Head of caudate nucleus (tissue), 42 donors: ENCODE measurements at regions not wholly inside any gene's neighbourhood (a gene's known extent, or its start where the extent isn't known, plus 50 kb on each side); places are given as distances from the start of the nearest gene placed in this dataset.

Experiments
- DNase-seq, 42 donors: peaks; one replicate each; pipeline versions ENCODE4 v3.0.0 to v3.0.0-alpha.2; 2020 to 2021; ENCODE audit warnings: mixed read lengths in 7 of 42
- intact Hi-C: fragments of 100-400 bp; cut with DNase I; formaldehyde crosslinking; loops from one replicate; pipeline ENCODE4 v1.15.0; 2022

- peak in 1 of 42 donors; percentile 38 for DNase-seq
Measured at GRCh38 chr12:30874455-30875321, 51.9 kb upstream of the TSPAN11 start.

GRCh38 chr12:30870491-30871265, 55.9 kb upstream of the TSPAN11 start:
- intact Hi-C loops, result no loop called here
- DNase-seq, result peak in 7 of 42 donors; percentile 20 to 69 (median 48)

More at GRCh38 chr12:30874455-30875321, 51.9 kb upstream of the TSPAN11 start:
- intact Hi-C loops, result no loop called here

GRCh38 chr12:30867415-30867814, 59.1 kb upstream of the TSPAN11 start:
- intact Hi-C loops, result no loop called here
- no peak for DNase-seq

GRCh38 chr12:30866256-30866655, 60.3 kb upstream of the TSPAN11 start:
- no peak for DNase-seq
- intact Hi-C loops, result no loop called here

- DNase-seq, result peak in 1 of 42 donors; percentile 12
- intact Hi-C loops, result no loop called here
Measured at GRCh38 chr12:30863839-30864238, 62.7 kb upstream of the TSPAN11 start.

- intact Hi-C loops, result no loop called here
- peak in 1 of 42 donors; percentile 12 for DNase-seq
Measured at GRCh38 chr12:30862486-30862885, 64.1 kb upstream of the TSPAN11 start.

GRCh38 chr12:30859226-30859625, 67.3 kb upstream of the TSPAN11 start:
- intact Hi-C loops, result no loop called here
- DNase-seq, result no peak

- intact Hi-C loops, result no loop called here
- no peak for DNase-seq
Measured at GRCh38 chr12:30858471-30858870, 68.1 kb upstream of the TSPAN11 start.

- intact Hi-C loops, result loop anchor here (5.0 kb wide), 1 partner anchor 134 kb away; no protein-coding TSS in a partner anchor
Measured at GRCh38 chr12:30853561-30854133, 72.9 kb upstream of the TSPAN11 start.

GRCh38 chr12:30850684-30851083, 75.9 kb upstream of the TSPAN11 start:
- DNase-seq, result no peak
- intact Hi-C loops, result loop anchor here (5.0 kb wide), 1 partner anchor 137 kb away; no protein-coding TSS in a partner anchor

More at GRCh38 chr12:30853561-30854133, 72.9 kb upstream of the TSPAN11 start:
- DNase-seq, result no peak

GRCh38 chr12:30847259-30847658, 79.3 kb upstream of the TSPAN11 start:
- intact Hi-C loops, result loop anchor here (10.0 kb wide), 1 partner anchor 428 kb away; no protein-coding TSS in a partner anchor
- peak in 3 of 42 donors; percentile 11 to 23 (median 12) for DNase-seq

GRCh38 chr12:30846776-30847175, 79.8 kb upstream of the TSPAN11 start:
- DNase-seq, result no peak
- intact Hi-C loops, result loop anchor here (10.0 kb wide), 1 partner anchor 428 kb away; no protein-coding TSS in a partner anchor

GRCh38 chr12:30845676-30846075, 80.9 kb upstream of the TSPAN11 start:
- intact Hi-C loops, result loop anchor here (10.0 kb wide), 1 partner anchor 429 kb away; no protein-coding TSS in a partner anchor
- DNase-seq, result no peak

- intact Hi-C loops, result loop anchor here (10.0 kb wide), 1 partner anchor 432 kb away; no protein-coding TSS in a partner anchor
Measured at GRCh38 chr12:30843211-30843610, 83.3 kb upstream of the TSPAN11 start.

GRCh38 chr12:30840715-30841114, 85.8 kb upstream of the TSPAN11 start:
- no peak for DNase-seq
- intact Hi-C loops, result loop anchor here (10.0 kb wide), 1 partner anchor 434 kb away; no protein-coding TSS in a partner anchor

More at GRCh38 chr12:30843211-30843610, 83.3 kb upstream of the TSPAN11 start:
- no peak for DNase-seq

GRCh38 chr12:30839643-30840220, 85.0 kb upstream of the CAPRIN2 start:
- intact Hi-C loops, result loop anchor here (10.0 kb wide), 1 partner anchor 435 kb away; no protein-coding TSS in a partner anchor
- no peak for DNase-seq

GRCh38 chr12:30837595-30837994, 82.8 kb upstream of the CAPRIN2 start:
- no peak for DNase-seq
- intact Hi-C loops, result no loop called here

GRCh38 chr12:30836656-30837445, 82.1 kb upstream of the CAPRIN2 start:
- intact Hi-C loops, result no loop called here
- peak in 2 of 42 donors; percentile 8 to 12 for DNase-seq
